Activated CD8-positive, alpha-beta T cell treated with anti-CD3 and anti-CD28 coated beads for 36 hours (primary cell): ENCODE measurements at regions not wholly inside any gene's neighbourhood (a gene's known extent, or its start where the extent isn't known, plus 50 kb on each side); places are given as distances from the start of the nearest gene placed in this dataset.

Source experiments
- ATAC-seq: fragments of 200-7000 bp; cut with Tn5 transposase; one replicate; pipeline ENCODE4 v1.10.0; 2021; ENCODE audit warnings: mild to moderate bottlenecking, moderate library complexity
- CTCF ChIA-PET: fragments of 350-600 bp; sonication (Branson Sonifier 250); formaldehyde crosslinking; loops from one replicate; lab custom pipeline; 2021; ENCODE audit warnings: antibody characterized with exemption; lab: Charles Lee
- POLR2A ChIA-PET: fragments of 350-600 bp; sonication (Branson Sonifier 250); formaldehyde crosslinking; loops from one replicate; lab custom pipeline; 2021; ENCODE audit warnings: antibody characterized with exemption; lab: Charles Lee
- DNase-seq: peaks from one replicate; pipeline ENCODE4 v3.0.0-alpha.2; 2020
- H3K27ac Mint-ChIP-seq: one replicate; pipeline ENCODE4 v1.8.0; 2021; ENCODE audit warnings: mild to moderate bottlenecking, mixed read lengths
- H3K27me3 Mint-ChIP-seq: one replicate; pipeline ENCODE4 v1.8.0; 2021; ENCODE audit warnings: mixed read lengths
- H3K36me3 Mint-ChIP-seq: one replicate; pipeline ENCODE4 v1.8.0; 2021; ENCODE audit warnings: low read depth, mixed read lengths
- H3K4me1 Mint-ChIP-seq: one replicate; pipeline ENCODE4 v1.8.0; 2021; ENCODE audit warnings: low read depth, mixed read lengths
- H3K4me3 Mint-ChIP-seq: one replicate; pipeline ENCODE4 v1.8.0; 2021; ENCODE audit warnings: mild to moderate bottlenecking, moderate library complexity, mixed read lengths
- H3K9me3 Mint-ChIP-seq: one replicate; pipeline ENCODE4 v1.8.0; 2021; ENCODE audit warnings: mixed read lengths
- intact Hi-C: fragments of 100-400 bp; cut with micrococcal nuclease; formaldehyde crosslinking; loops from one replicate; pipeline ENCODE4 v1.10.0; 2022
- TF ChIP-seq, protein P1 (sequence below): fragments of 200-600 bp; IDR thresholded peaks from one replicate; pipeline ENCODE4 v1.8.0; 2022; ENCODE audit warnings: antibody characterized with exemption, mild to moderate bottlenecking

DNA sequence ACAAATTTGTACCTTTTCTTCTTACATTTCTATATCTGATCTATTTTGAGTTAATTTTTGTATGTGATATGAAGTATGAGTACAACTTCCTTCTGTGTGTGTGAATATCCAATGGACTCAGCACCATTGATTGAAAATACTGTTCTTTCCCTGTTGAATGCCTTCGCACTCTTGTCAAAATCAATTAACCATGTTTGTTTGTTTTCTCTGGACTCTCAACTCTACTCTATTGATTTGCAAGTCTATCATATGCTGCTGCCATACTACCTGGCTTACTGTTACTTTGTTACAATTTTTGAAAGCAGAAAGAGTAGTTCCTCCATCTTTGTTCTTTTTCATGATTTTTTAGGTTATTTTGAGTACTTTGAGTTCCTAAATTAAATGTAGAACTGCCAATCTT, 1437.4 kb upstream of the SPRY2 start:
- POLR2A ChIA-PET: no interaction called here
- Mint-ChIP-seq H3K27me3 (no peaks in the 10 kb centered on the region), H3K4me3 (no peak overlapping the region), H3K36me3 (no peaks in the 10 kb centered on the region), H3K9me3 (peaks cover 7% of the 10 kb centered on the region), H3K4me1 (no peaks in the 10 kb centered on the region), H3K27ac (no peak overlapping the region)
- ATAC-seq: no peak
- intact Hi-C loops: no loop called here
- TF ChIP-seq, protein P1, sequence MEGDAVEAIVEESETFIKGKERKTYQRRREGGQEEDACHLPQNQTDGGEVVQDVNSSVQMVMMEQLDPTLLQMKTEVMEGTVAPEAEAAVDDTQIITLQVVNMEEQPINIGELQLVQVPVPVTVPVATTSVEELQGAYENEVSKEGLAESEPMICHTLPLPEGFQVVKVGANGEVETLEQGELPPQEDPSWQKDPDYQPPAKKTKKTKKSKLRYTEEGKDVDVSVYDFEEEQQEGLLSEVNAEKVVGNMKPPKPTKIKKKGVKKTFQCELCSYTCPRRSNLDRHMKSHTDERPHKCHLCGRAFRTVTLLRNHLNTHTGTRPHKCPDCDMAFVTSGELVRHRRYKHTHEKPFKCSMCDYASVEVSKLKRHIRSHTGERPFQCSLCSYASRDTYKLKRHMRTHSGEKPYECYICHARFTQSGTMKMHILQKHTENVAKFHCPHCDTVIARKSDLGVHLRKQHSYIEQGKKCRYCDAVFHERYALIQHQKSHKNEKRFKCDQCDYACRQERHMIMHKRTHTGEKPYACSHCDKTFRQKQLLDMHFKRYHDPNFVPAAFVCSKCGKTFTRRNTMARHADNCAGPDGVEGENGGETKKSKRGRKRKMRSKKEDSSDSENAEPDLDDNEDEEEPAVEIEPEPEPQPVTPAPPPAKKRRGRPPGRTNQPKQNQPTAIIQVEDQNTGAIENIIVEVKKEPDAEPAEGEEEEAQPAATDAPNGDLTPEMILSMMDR: no peak
- CTCF ChIA-PET: no interaction called here
- no peak for DNase-seq

- TF ChIP-seq, protein P1: no peak
- no peak for ATAC-seq
- CTCF ChIA-PET: no interaction called here
- DNase-seq: no peak
- intact Hi-C loops: no loop called here
- POLR2A ChIA-PET: no interaction called here
- H3K36me3 Mint-ChIP-seq: no peaks in the 10 kb centered on the region
- no peak overlapping the region for H3K27ac Mint-ChIP-seq
- peaks cover 5% of the 10 kb centered on the region for H3K9me3 Mint-ChIP-seq
- H3K4me3 Mint-ChIP-seq: no peak overlapping the region
- no peaks in the 10 kb centered on the region for H3K27me3 Mint-ChIP-seq
- H3K4me1 Mint-ChIP-seq: no peaks in the 10 kb centered on the region
Measured at GRCh38 chr13:81773263-81773662, 1432.3 kb upstream of the SPRY2 start.

GRCh38 chr13:81771951-81772350, 1431.0 kb upstream of the SPRY2 start:
- DNase-seq (no peak), ATAC-seq (no peak)
- ChIA-PET CTCF (no interaction called here), POLR2A (no interaction called here)
- H3K4me3 Mint-ChIP-seq: no peak overlapping the region
- no peaks in the 10 kb centered on the region for H3K27me3 Mint-ChIP-seq
- intact Hi-C loops: no loop called here
- no peaks in the 10 kb centered on the region for H3K36me3 Mint-ChIP-seq
- H3K9me3 Mint-ChIP-seq: peaks cover 6% of the 10 kb centered on the region
- TF ChIP-seq, protein P1: no peak
- no peaks in the 10 kb centered on the region for H3K4me1 Mint-ChIP-seq
- no peak overlapping the region for H3K27ac Mint-ChIP-seq

GRCh38 chr13:81770868-81771505, 1430.1 kb upstream of the SPRY2 start:
- intact Hi-C loops: no loop called here
- Mint-ChIP-seq H3K9me3 (peaks cover 7% of the 10 kb centered on the region), H3K4me1 (no peaks in the 10 kb centered on the region), H3K36me3 (no peaks in the 10 kb centered on the region), H3K27ac (no peak overlapping the region), H3K4me3 (no peak overlapping the region), H3K27me3 (no peaks in the 10 kb centered on the region)
- no peak for DNase-seq
- ChIA-PET POLR2A (interaction anchor here (0.6 kb wide), 1 partner anchor 11 kb away, joined by 3 read pairs; no protein-coding TSS in a partner anchor), CTCF (no interaction called here)
- no peak for ATAC-seq
- TF ChIP-seq, protein P1: no peak

GRCh38 chr13:81762449-81762848, 1421.5 kb upstream of the SPRY2 start:
- CTCF ChIA-PET: no interaction called here
- POLR2A ChIA-PET: no interaction called here

More at GRCh38 chr13:81762449-81762848, 1421.5 kb upstream of the SPRY2 start:
- H3K27me3 Mint-ChIP-seq: no peaks in the 10 kb centered on the region
- TF ChIP-seq, protein P1: no peak
- H3K4me3 Mint-ChIP-seq: no peak overlapping the region
- no peaks in the 10 kb centered on the region for H3K36me3 Mint-ChIP-seq
- H3K27ac Mint-ChIP-seq: no peak overlapping the region
- peaks cover 4% of the 10 kb centered on the region for H3K9me3 Mint-ChIP-seq
- ATAC-seq (no peak), DNase-seq (no peak)
- intact Hi-C loops: no loop called here
- H3K4me1 Mint-ChIP-seq: no peaks in the 10 kb centered on the region
